Suprapubic skin (tissue), 4 donors: ENCODE measurements at regions not wholly inside any gene's neighbourhood (a gene's known extent, or its start where the extent isn't known, plus 50 kb on each side); places are given as distances from the start of the nearest gene placed in this dataset.

Experiments
- DNase-seq, 2 donors: peaks; one replicate each; pipeline ENCODE4 v3.0.0-alpha.2; 2019; ENCODE audit warnings: low spot score in 2 of 2
- H3K27ac ChIP-seq: fragments of 200-600 bp; sonication (generic); one replicate; pipeline ENCODE4 v1.5.1; 2019
- H3K27me3 ChIP-seq: fragments of 200-600 bp; sonication (generic); one replicate; pipeline ENCODE4 v1.5.1; 2019
- H3K36me3 ChIP-seq: fragments of 200-600 bp; sonication (generic); one replicate; pipeline ENCODE4 v1.5.1; 2019
- H3K4me1 ChIP-seq: fragments of 200-600 bp; sonication (generic); one replicate; pipeline ENCODE4 v1.5.1; 2019
- H3K4me3 ChIP-seq: fragments of 200-600 bp; sonication (generic); one replicate; pipeline ENCODE4 v1.5.1; 2019; ENCODE audit warnings: mild to moderate bottlenecking
- H3K9me3 ChIP-seq: fragments of 200-600 bp; sonication (generic); one replicate; pipeline ENCODE4 v1.5.1; 2019
- EP300 ChIP-seq: sonication (generic); formaldehyde crosslinking; IDR thresholded peaks from one replicate; pipeline ENCODE4 v1.6.1; 2017; ENCODE audit warnings: antibody characterized with exemption
- POLR2A ChIP-seq, 2 donors: fragments of 450-650 bp; IDR thresholded peaks; one replicate each; pipeline ENCODE4 v1.6.1; 2017; ENCODE audit warnings: antibody characterized with exemption in 2 of 2, mild to moderate bottlenecking in 2 of 2, moderate library complexity in 2 of 2
- POLR2AphosphoS5 ChIP-seq, 3 donors: sonication (generic); formaldehyde crosslinking; IDR thresholded peaks; one replicate each; pipeline ENCODE4 v1.6.1; 2017; ENCODE audit warnings: antibody characterized with exemption in 3 of 3
- WGBS: methylation state at CpG from one replicate; pipeline ENCODE4 v1.1.5; 2018; 5-methylcytosine and 5-hydroxymethylcytosine counted together
- TF ChIP-seq, protein P1 (sequence below), 2 donors: fragments of 200-600 bp in 1 of 2; fragments of 450-650 bp in 1 of 2; sonication (generic) in 1 of 2; IDR thresholded peaks; one replicate each; pipeline ENCODE4 v1.5.1; 2016 to 2019; ENCODE audit warnings: antibody characterized with exemption in 2 of 2, mild to moderate bottlenecking in 1 of 2, moderate library complexity in 1 of 2

DNA sequence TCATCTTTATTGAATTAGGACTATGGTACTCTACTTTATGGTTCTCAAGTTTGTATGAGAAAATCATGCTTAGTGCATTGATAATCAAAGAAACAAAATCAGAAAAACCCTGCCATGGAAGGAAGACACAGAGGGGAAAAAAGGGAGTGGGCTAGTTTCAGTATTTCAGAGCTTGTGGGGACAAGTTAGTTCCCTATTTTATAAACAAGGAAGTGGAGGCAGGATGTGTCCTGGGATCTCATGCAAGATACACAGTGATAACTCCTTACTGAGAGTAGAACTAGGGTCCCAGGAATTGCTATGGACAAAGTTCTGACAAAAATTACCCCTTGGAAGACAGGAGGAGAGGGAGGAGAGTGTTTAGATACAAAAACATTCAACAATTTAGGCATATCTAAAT, 1277.3 kb downstream of the UQCRFS1 start:
- TF ChIP-seq POLR2AphosphoS5 (IDR thresholded peaks at IDR 0.05), result no peak
- TF ChIP-seq POLR2A (IDR thresholded peaks at IDR 0.05), result no peak
- no peak for TF ChIP-seq EP300
- TF ChIP-seq, protein P1, sequence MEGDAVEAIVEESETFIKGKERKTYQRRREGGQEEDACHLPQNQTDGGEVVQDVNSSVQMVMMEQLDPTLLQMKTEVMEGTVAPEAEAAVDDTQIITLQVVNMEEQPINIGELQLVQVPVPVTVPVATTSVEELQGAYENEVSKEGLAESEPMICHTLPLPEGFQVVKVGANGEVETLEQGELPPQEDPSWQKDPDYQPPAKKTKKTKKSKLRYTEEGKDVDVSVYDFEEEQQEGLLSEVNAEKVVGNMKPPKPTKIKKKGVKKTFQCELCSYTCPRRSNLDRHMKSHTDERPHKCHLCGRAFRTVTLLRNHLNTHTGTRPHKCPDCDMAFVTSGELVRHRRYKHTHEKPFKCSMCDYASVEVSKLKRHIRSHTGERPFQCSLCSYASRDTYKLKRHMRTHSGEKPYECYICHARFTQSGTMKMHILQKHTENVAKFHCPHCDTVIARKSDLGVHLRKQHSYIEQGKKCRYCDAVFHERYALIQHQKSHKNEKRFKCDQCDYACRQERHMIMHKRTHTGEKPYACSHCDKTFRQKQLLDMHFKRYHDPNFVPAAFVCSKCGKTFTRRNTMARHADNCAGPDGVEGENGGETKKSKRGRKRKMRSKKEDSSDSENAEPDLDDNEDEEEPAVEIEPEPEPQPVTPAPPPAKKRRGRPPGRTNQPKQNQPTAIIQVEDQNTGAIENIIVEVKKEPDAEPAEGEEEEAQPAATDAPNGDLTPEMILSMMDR (IDR thresholded peaks at IDR 0.05), result no peak
- Histone ChIP-seq H3K27me3 (no peaks in the 10 kb centered on the region), H3K9me3 (no peaks in the 10 kb centered on the region), H3K4me1 (no peaks in the 10 kb centered on the region), H3K27ac (no peak overlapping the region), H3K4me3 (no peak overlapping the region), H3K36me3 (no peaks in the 10 kb centered on the region)
- DNase-seq, result no peak

DNA sequence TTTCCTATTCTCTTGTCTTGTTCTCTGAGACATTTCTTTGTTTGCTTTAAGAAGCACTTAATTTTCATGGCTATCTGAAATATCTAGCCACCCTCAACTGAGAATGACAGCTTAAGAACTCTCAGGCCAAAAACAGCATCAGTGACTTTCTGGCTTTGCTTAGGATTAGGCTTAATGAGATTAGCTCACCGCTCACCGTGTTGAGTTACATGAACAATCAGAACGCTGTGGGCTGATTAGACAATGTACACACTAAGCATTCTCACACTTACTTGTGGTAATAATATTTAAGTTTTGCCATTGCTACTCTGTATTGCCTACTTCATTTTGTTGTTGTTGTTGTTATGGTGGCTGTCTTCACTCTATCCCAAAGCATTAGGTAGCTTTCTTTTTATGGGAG, 1283.6 kb downstream of the UQCRFS1 start:
- H3K36me3 ChIP-seq, result no peaks in the 10 kb centered on the region
- H3K4me1 ChIP-seq, result no peaks in the 10 kb centered on the region
- TF ChIP-seq, protein P1 (IDR thresholded peaks at IDR 0.05), result no peak
- TF ChIP-seq POLR2A (IDR thresholded peaks at IDR 0.05) (no peak), EP300 (no peak), POLR2AphosphoS5 (IDR thresholded peaks at IDR 0.05) (no peak)
- H3K9me3 ChIP-seq, result no peaks in the 10 kb centered on the region
- H3K27ac ChIP-seq, result no peak overlapping the region
- H3K27me3 ChIP-seq, result no peaks in the 10 kb centered on the region
- WGBS, result 89% methylated on average over 3 of the region's 3 CpGs
- no peak for DNase-seq
- no peak overlapping the region for H3K4me3 ChIP-seq

- no peak for TF ChIP-seq POLR2A (IDR thresholded peaks at IDR 0.05)
- no peak for TF ChIP-seq POLR2AphosphoS5 (IDR thresholded peaks at IDR 0.05)
- TF ChIP-seq, protein P1 (IDR thresholded peaks at IDR 0.05), result no peak
- TF ChIP-seq EP300, result no peak
- Histone ChIP-seq H3K27ac (no peak overlapping the region), H3K9me3 (no peaks in the 10 kb centered on the region), H3K4me3 (no peak overlapping the region), H3K36me3 (no peaks in the 10 kb centered on the region), H3K27me3 (no peaks in the 10 kb centered on the region), H3K4me1 (no peaks in the 10 kb centered on the region)
- DNase-seq, result no peak
- WGBS, result 74% methylated on average over 2 of the region's 2 CpGs
These were observed 1287.7 kb downstream of the UQCRFS1 start for GRCh38 chr19:27925202-27925601.

DNA sequence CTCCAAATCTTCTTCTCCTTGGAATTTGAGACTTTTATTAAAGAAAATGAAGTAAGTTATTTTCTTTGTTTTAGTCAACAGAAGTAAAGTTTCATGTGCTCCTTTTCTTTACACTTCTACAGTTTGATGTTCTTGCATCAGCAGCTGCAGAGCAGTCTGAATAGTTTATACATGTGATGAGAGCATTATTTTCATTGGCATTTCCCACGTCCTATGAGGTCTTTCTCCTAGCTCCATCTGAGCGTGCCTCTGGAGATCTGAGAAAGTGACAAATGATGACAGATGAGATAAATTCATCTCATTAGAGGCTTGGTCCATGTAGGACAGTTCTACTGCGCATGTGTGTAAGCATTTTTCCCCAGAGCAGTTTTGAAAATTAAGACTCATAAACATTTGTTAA, 1290.0 kb downstream of the UQCRFS1 start:
- Histone ChIP-seq H3K9me3 (no peaks in the 10 kb centered on the region), H3K27ac (no peak overlapping the region), H3K4me3 (no peak overlapping the region), H3K27me3 (no peaks in the 10 kb centered on the region), H3K36me3 (no peaks in the 10 kb centered on the region), H3K4me1 (no peaks in the 10 kb centered on the region)
- no peak for TF ChIP-seq POLR2A (IDR thresholded peaks at IDR 0.05)
- no peak for TF ChIP-seq POLR2AphosphoS5 (IDR thresholded peaks at IDR 0.05)
- TF ChIP-seq, protein P1 (IDR thresholded peaks at IDR 0.05), result no peak
- TF ChIP-seq EP300, result no peak
- DNase-seq, result no peak
- 63% methylated on average over 3 of the region's 3 CpGs for WGBS

DNA sequence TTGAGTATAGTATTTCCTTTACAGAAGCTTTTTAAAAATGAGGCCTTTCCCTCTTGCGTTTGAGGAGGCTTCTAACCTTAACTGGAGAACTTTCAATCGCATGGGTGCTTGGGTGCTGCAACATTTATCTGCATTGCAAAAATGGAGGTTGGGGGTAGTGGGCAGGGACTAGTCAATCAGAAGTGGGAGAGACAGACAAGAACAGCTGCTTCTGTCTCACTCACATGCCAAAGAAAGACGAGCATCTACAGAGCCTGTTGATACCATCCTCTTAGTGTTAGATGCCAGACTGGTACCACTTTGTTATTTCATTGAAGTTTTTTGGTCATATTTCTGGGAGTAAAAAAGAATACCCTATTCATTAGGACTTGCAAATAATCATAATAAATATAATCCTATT, 1292.2 kb downstream of the UQCRFS1 start:
- Histone ChIP-seq H3K36me3 (no peaks in the 10 kb centered on the region), H3K4me3 (no peak overlapping the region), H3K9me3 (no peaks in the 10 kb centered on the region), H3K27me3 (no peaks in the 10 kb centered on the region), H3K27ac (no peak overlapping the region), H3K4me1 (no peaks in the 10 kb centered on the region)
- 76% methylated on average over 3 of the region's 3 CpGs for WGBS
- no peak for DNase-seq
- TF ChIP-seq POLR2AphosphoS5 (IDR thresholded peaks at IDR 0.05), result no peak
- TF ChIP-seq POLR2A (IDR thresholded peaks at IDR 0.05), result no peak

DNA sequence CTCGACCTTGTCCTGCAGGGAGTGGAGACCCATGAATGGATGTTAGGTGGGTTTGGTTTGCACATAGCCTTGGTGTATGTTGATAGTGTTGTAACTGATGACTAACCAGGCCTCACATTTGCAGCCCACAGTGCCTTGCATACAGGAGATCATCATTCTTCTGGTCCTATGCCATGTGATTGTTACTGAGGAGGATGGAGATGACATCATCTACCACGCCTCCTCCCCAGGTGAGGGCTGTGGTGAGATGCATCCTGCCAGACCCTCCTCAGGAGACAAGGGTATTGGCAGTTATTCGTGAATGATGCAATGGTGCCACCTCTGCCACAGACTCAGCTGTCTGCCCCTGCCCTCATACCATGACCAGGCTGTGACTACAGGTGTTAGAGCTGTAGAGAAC, 1294.1 kb downstream of the UQCRFS1 start:
- Histone ChIP-seq H3K4me1 (no peaks in the 10 kb centered on the region), H3K27me3 (no peaks in the 10 kb centered on the region), H3K36me3 (no peaks in the 10 kb centered on the region), H3K9me3 (no peaks in the 10 kb centered on the region), H3K4me3 (no peak overlapping the region), H3K27ac (no peak overlapping the region)
- no peak for DNase-seq
- TF ChIP-seq EP300 (no peak), POLR2A (IDR thresholded peaks at IDR 0.05) (no peak), POLR2AphosphoS5 (IDR thresholded peaks at IDR 0.05) (no peak)
- TF ChIP-seq, protein P1 (IDR thresholded peaks at IDR 0.05), result no peak
- 64% methylated on average over 3 of the region's 3 CpGs for WGBS
